HG03432 (cell line): ENCODE measurements at regions not wholly inside any gene's neighbourhood (a gene's known extent, or its start where the extent isn't known, plus 50 kb on each side); places are given as distances from the start of the nearest gene placed in this dataset.

ENCODE experiments used
- ATAC-seq: cut with Tn5 transposase; IDR thresholded peaks from one replicate; pipeline ENCODE4 v1.9.1; 2021; ENCODE audit warnings: mild to moderate bottlenecking, moderate library complexity; ENCODE audit not compliant: unreplicated experiment

DNA sequence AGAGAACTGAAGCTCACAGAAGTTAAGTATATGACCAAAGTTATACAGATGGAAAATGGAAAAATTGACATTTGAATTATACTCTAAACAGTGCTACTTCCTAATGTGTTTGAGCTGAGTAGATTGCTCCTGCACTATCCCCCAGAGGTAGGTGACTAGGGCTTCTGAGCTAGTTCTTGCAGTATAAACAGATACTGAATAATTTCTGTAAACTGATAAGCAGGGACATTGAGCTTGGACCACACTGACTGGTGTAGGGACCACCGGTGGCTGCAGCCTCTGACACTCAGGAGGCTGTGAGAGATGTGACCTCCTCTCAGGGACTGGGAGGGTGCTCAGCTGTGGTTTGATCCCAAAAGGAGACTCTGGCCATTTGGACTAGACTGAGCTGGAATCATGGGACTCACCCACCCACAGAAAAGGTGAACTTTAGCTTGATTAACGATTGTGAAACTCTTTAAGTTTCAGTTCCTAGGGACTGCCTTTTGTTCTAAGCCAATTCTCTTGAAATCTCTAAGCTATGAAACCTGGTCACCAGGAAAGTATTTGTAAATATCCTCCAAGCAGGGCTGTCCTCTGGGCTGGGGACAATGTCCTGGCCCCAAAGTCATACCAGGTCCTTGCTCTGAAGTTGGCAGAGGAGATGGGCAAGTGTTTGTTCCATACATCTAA lies 291.5 kb downstream of the SEC61B start:
- peak; percentile 73 for ATAC-seq

DNA sequence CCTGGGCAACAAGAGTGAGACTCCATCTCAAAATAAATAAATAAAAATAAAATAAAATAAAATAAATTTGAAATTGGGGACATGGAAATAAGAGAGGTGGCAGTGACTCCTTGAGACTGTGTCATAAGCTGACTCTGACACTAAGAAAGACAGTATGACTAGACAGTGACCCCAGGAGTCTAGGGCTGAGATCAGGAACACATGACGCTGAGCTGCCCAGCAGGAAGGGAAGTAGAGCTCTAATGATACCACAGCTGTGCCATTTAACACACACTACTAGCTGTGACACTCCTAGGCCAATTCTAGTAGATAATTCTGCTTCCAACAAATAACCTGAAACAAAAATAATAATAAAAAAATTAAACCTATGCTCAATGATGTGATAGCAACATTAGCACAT lies 293.0 kb downstream of the SEC61B start:
- peak; percentile 53 for ATAC-seq

DNA sequence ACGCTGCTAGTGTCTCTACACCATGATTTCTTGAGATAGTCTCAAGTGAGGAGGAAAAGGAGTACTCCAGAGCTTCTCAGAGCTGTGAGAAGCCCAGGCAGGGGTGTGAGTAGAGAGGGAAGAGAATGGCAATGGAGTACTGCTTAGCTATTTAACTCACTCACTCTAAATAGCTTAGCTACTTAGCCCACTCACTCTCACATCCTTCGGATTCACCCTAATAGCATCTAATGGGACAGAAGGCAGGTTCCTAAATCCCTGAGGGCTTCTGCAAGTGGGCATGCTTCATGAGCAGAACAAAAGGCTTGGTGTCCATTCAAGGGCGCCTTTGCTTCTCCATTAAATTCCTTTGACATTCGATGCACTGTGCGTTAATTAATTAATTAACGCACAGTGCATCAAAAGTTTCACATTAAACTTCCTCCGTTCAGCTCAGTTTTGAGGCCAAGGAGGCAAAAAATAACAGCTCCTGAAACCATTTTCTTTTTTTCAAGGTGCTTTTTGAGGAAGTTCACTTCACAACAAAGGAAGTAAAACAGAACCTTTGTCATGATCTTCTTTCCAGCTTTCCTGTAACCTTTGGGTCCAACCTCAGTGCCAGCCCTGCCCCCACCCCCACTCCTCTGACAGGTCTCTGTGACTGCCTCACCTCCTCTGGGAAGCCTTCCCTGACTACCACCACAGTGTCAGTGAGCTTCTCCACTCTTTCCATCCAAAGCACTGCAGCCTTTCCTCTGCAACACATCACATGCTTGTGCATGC lies 294.0 kb downstream of the SEC61B start:
- ATAC-seq = no peak

DNA sequence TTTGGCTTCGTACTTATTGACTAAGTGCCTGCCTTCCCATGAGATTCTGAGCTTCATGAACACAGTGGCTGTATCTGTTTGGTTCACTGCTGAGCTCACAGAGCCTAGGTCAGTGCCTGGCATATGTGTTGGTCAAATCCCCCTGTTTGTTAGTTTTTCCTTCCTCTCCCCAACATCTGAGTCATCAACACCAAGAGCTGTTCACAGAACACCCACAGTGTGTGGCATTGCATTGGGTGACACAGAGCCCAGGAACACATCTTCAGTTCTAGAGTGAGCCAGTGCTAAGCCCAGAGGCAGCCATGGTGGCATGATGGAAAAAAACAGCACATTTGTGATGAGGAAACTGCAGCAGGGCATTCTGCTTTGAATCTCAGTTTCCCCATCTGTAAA lies 294.6 kb downstream of the SEC61B start:
- no peak for ATAC-seq

DNA sequence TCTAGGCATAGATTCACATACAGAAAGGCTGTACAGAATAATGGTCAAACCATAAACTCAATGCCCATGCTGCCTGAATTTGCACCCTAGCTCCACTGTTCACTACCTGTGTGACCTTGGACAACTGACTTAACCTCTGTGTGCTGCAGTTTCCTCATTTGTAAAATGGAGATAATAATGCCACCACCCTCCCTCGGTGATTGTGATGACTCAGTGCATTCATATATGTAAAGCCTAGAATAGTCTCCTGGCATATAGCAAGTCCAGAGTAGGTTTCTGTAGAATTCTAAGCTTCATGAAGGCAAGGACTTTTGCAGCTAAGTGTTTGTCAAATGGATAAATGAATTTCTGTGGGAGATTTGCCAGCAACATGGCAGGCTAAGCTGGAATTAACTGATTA lies 297.8 kb upstream of the NR4A3 start:
- no peak for ATAC-seq

DNA sequence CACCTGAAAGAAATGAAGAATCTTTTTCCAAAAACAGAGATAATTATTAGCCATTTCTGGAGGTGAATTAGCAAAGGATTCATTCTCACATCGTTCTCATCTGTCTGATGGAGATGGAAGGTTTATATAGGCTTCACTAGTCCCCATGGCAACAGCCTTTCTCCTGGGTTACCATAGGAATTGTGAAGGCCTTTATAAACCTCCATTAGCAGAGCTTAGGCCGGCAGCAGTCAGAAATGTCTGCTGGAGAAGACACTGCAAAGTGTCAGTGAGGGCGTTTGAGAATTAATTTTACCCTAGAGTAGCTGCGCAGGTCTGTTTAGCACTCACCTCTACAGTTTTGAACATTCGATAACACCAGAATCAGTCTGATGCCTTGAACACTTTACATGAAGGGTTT lies 290.4 kb upstream of the NR4A3 start:
- no peak for ATAC-seq

DNA sequence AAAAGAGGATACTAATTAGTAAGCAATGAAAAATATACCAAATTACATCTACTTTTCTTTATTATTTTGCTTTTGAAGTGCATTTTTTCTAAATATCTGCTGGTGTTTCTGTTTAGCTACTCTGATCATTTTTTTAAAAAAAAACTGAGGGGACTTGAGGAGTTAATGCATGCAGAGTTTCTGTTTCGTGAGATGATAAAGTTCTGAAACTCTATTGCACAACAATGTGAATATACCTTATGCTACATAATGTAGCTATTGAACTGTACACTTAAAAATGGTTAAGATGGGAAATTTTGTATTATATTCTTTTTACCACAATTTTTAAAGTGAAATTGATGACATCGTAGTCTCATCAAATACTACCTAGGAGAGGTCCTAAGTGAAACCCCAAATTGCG lies 288.3 kb upstream of the NR4A3 start:
- no peak for ATAC-seq

DNA sequence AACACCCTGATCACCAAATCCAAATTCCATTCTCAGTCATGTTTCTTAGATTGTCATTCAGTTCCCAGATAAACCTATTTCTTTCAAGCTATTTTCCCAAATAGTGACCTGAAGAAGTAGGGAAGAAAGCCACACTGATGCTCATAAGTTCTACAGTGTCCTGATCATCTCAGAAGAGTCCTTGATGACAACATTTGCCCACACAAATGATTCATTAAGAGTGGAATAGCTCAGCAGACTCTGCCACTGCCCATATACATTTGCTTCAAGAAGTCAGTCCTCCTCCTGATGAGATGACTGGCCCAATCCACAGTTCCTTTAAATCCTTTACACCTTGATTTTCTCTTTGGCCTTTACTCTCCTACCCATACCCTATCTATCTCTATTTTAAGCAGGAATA lies 283.7 kb upstream of the NR4A3 start:
- no peak for ATAC-seq

DNA sequence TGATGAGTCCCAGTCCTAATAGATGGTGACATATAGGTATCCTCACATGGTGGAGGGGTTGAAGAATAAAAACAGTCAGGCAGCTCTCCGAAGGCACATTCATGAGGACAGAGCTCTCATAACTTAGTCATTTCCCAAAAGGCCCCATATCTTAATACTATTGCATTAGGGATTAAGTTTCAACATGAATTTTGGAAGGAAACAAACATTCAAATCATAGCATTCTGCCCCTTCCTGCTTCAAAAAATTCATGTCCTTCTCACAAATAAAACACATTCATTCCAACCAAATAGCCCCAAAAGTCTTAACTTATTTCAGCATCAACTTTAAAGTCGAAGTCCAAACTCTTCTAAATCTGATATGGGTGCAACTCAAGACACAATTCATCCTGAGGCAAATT lies 277.2 kb upstream of the NR4A3 start:
- ATAC-seq = no peak

DNA sequence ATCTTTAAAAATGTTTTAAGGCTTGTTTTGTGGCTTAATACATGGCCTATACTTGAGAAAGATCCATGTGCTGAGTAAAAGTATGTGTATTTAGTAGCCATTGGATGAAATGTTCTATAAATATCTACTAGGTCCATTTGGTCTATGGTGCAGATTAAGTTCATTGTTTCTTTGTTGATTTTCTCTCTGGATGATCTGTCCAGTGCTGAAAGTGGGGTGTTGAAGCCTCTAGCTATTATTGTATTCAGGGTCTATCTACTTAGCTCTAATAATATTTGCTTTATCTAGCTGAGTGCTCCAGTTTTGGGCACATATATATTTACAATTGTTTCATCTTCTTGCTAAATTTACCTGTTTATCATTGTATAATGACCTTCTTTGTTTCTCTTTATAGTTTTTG lies 272.2 kb upstream of the NR4A3 start:
- no peak for ATAC-seq

DNA sequence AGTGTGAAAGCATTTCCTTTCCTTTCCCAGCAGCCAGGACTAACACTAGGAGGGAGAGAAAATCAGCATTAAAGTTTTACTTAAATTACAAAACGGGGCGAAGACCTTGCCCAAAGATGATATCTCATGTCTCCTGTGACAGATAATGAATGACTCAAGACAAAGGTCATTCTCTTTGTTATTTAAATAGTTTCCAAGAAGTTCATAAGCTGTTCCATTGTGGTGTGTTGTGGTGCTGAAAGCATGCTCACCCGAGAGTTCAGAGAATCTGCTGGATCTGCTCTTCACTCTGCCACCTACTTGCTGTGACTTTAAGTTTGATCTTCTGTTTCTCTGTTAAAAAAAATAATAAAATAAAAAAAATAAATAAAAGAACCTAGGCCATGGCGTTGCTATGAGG lies 265.9 kb upstream of the NR4A3 start:
- no peak for ATAC-seq

DNA sequence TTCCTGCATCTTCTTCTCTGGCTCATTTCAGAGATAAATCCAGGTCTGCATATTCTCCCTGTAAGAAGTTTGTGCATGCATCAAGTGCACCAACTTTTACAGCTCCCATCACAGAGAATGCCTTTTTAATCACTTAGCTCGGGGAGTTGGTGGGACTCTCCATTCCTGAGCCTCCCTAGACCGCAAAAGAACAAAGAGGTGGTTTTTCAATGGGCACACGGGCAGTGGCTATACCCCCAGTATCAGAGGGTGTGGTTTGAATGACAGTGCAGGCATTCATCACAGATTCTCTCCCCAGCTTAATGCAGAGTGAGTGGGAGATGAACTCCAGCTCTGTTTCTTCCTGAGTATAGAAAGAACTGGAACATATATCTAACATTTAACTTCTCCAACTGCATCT lies 264.7 kb upstream of the NR4A3 start:
- no peak for ATAC-seq

DNA sequence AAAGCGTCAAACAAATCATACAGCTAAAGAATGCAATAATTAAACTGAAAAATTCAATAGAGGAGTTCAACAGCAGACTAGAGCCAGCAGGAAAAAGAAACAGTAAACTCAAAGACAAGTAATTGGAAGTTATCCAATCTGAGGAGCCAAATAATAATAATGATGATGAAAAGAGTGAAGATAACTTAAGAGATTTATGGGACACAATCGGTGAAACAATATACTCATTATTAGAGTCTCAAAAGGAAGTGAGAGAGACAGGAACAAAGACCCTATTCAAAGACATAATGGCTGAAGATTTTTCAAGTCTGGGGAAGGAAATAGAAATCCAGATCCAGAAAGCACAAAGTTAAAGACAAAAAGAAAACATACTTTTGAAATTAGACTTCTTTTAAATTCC lies 263.9 kb upstream of the NR4A3 start:
- ATAC-seq = no peak

DNA sequence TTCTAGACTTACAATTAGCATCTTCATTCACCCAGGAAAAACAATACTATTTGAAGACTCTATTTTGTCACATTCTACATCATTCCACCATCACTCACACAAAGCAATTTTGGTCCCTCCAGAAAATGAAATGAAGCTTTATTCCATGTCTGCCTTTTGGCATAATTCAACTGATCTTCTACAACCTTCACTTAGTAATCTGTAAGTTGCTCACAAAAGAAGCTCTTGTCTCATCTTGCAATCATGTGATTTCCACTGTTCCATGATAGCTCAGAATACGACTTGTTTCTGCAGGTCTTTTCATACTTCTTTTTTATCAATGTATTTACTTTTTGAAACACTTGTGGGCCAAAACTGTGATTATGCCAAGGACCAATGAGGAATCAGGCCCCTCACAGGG lies 261.9 kb upstream of the NR4A3 start:
- no peak for ATAC-seq

DNA sequence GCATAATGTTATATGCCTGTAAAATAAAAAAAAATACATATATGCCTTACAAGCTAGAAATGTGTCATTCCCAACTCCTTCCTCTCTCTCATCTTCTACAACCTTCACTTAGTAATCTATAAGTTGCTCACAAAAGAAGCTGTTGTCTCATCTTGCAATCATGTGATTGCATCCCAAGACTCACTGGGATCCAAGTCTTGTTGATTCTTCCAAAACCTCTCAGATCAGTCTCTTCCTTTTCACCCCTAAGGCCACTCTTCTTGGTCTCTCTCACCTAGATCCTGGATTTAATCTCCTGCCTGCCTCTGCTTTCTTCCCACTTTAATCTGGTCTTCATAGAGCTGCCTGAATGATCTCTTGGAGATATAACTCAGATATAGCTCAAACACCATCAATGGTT lies 261.1 kb upstream of the NR4A3 start:
- ATAC-seq = no peak

DNA sequence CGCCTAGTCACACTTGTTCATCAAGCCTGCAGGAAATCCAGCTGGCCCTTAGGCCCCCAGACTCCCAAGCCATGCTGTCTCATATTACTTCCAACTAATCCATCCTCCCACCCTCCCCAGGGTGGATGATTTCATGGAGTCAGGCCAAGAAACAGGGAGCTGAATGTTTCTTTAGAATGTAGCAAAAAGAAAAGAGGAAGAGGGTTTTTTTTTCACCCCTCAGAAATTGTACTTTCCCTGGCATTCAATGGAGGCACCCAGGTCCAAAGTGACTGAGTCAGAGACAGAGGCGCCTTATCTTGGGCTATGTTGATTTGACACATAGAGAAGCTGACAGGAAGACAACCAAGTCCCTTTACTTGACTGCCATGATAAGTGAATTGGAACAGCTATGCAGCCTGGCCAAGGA lies 260.2 kb upstream of the NR4A3 start:
- ATAC-seq = no peak

DNA sequence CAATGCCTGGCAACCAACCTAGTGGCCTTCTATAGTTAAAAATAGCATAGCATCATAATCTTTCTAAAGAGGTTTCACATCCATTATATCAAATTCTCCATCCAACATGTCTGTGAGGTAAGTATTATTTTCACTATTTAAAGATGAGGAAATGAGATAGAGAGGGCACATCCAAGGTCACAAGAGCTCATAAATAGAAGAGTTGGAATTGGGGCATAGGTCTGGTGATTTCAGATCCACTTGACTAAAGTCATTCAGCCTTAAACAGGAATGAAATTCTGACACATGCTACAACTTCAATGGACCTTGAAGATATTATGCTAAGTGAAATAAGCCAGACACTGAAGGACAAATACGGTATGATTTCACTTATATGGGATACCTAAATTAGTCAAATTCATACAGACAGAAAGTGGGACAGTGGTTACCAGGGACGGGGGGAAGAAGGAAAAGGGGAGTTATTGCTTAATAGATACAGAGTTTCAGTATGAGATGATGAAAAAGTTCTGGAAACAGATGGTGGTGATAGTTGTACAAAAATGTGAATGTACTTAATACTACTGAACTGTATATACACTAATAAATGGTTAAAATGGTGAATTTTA lies 259.6 kb upstream of the NR4A3 start:
- no peak for ATAC-seq

DNA sequence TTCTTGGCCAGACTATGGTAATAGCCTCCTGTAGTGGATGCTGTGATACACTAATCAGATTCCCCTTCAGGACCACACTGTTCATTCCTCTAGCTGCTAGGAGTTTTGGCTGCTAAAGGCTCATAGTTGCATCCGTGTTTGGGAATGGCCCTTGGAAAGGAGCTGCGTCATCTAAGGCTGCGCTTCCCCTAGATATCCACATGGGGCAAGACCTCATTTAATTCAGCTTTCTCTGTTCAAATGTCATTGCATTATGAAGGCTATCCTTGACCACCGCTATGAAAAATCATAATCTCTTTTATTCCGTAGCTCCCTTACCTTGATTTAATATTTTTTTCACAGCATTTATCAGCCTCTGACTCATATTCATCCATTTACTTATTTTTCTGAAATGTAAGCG lies 258.3 kb upstream of the NR4A3 start:
- ATAC-seq = no peak

DNA sequence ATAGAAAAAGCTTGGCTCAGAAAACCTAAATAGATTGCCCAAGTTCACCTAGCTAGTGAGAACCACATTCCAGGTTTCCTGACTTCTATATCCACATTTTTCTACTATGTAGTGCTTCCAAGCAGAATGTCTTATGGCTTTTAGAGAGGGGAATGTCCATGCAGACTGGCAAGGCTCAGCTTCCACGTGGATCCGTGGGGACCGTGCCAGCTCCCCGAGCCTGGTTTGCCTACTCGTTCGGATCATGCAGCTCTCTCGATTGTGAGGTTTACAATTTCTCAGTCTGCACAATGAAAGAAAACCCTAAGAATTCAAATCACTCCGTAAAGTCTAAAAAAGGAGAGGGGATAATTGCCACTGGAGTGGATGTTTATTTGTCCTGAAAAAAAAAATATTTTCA lies 256.5 kb upstream of the NR4A3 start:
- ATAC-seq = no peak

DNA sequence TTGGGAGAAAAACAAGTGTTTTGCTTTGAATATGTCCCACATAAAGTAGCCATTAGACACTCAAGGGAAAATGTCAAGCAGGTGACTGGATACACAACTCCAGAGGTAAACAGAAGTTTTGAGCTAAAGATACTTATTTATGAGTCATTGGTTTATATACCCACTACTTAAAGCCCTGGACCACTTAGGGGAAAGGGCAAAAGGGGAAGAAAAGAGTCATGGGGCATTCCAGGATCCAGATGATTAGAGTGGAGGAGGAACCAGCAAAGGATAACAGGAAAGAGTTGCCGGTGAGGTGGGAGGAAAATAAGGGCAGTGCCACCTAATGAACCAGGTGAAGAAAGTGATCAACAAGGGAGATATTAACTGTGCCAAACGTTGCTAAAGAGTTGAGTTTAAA lies 254.2 kb upstream of the NR4A3 start:
- ATAC-seq = no peak

DNA sequence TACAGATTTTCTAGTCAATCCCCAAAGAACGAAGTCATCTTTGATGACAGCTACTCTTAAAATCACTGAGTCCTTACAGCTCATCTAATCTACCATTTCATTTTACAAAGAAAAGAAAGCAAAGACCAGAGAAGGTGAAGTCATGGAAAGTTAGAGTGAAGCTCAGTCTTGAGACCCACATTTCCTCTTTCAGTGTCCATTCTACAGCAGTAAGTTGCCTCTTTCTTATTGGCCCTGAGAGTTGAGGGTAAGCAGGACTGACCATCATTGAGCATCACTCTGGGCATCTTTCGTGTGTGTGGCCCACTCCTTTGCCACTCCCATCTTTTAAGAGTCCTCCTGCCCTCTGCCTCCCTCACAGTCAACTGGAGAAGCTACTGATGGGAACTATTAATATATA lies 251.8 kb upstream of the NR4A3 start:
- no peak for ATAC-seq

DNA sequence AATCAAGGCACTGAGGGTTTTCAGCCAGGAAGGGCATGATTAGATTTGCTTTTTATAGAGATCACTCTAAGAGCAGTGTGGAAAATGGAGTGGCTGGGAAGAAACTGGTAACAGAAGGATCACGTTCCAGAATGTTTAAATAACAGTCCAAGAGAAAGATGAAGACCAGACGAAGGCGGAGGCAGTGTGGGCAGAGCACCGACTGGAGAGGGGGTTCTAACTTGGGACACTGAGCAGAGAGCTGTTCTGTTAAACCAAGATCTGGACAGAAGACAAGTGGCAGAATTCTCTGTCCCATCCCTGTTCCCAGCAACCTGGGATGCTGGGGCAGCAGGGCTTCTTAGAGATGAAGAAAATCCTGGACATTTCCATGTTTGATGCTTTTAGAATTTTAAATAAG lies 249.1 kb upstream of the NR4A3 start:
- no peak for ATAC-seq
